ENCODE measurements at regions not wholly inside any gene's neighbourhood (a gene's known extent, or its start where the extent isn't known, plus 50 kb on each side); places are given as distances from the start of the nearest gene placed in this dataset.

GRCh38 chr11:104222464-104222863 lies 58.5 kb upstream of the PDGFD start:
- no peak for TF ChIP-seq EP300 (IDR thresholded peaks at IDR 0.05)
- TF ChIP-seq POLR2A (IDR thresholded peaks at IDR 0.05) = no peak
- no peak for TF ChIP-seq CTCF (IDR thresholded peaks at IDR 0.05)
- TF ChIP-seq POLR2AphosphoS5 (IDR thresholded peaks at IDR 0.05) = no peak

All from stomach (tissue), 4 donors.